HEK293 (cell line): ENCODE measurements at regions not wholly inside any gene's neighbourhood (a gene's known extent, or its start where the extent isn't known, plus 50 kb on each side); places are given as distances from the start of the nearest gene placed in this dataset.

Experiments
- ZBTB8A ChIP-seq: fragments of 450-650 bp; formaldehyde crosslinking; IDR thresholded peaks from 2 replicates; pipeline ENCODE4 v1.5.1; 2016; ENCODE audit warnings: missing biosample characterization, missing genetic modification characterization
- ZNF433 ChIP-seq: fragments of 450-650 bp; formaldehyde crosslinking; IDR thresholded peaks from 2 replicates; pipeline ENCODE4 v1.5.1; 2016; ENCODE audit warnings: missing biosample characterization, missing genetic modification characterization, low read depth
- ZNF548 ChIP-seq: fragments of 450-650 bp; formaldehyde crosslinking; IDR thresholded peaks from 2 replicates; pipeline ENCODE4 v1.5.1; 2016; ENCODE audit warnings: missing biosample characterization, missing genetic modification characterization
- ZNF561 ChIP-seq: fragments of 450-650 bp; IDR thresholded peaks from 2 replicates; pipeline ENCODE4 v1.5.1; 2018; ENCODE audit warnings: missing biosample characterization, missing genetic modification characterization, borderline replicate concordance
- ZNF664 ChIP-seq: fragments of 450-650 bp; formaldehyde crosslinking; IDR thresholded peaks from 2 replicates; pipeline ENCODE4 v1.5.1; 2016; ENCODE audit warnings: missing biosample characterization, missing genetic modification characterization
- ZNF707 ChIP-seq: fragments of 450-650 bp; formaldehyde crosslinking; IDR thresholded peaks from 2 replicates; pipeline ENCODE4 v1.5.1; 2016; ENCODE audit warnings: missing biosample characterization, missing genetic modification characterization
- TF ChIP-seq, protein P1 (sequence below): fragments of 450-650 bp; formaldehyde crosslinking; IDR thresholded peaks from 2 replicates; pipeline ENCODE4 v1.5.1; 2016; ENCODE audit warnings: missing biosample characterization, missing genetic modification characterization

DNA sequence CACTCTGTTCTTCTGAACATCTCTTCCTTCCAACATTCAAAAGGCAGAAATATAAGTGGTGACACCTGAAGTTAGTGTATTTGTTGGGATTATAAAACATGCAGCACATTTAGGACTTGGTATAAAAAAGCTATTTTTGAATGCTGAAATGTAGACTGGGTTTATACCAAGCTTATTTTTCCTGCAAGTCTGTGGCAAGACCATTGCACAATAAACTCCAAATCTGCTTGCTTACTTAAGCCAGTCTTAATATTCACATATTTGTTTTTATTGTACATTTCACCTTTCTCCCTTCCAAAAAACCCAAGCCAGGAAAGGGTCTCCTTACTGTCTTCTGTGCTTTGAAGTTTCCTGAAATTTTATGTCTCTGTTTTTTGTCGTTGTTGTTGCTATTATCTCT, 63.7 kb downstream of the FHIP1A start:
- TF ChIP-seq ZNF664 (tag by site-specific recombination) (no peak), ZNF707 (no peak), ZBTB8A (tag by site-specific recombination) (no peak), ZNF548 (no peak), ZNF561 (tag by site-specific recombination) (no peak), ZNF433 (tag by site-specific recombination) (no peak)
- TF ChIP-seq, protein P1, sequence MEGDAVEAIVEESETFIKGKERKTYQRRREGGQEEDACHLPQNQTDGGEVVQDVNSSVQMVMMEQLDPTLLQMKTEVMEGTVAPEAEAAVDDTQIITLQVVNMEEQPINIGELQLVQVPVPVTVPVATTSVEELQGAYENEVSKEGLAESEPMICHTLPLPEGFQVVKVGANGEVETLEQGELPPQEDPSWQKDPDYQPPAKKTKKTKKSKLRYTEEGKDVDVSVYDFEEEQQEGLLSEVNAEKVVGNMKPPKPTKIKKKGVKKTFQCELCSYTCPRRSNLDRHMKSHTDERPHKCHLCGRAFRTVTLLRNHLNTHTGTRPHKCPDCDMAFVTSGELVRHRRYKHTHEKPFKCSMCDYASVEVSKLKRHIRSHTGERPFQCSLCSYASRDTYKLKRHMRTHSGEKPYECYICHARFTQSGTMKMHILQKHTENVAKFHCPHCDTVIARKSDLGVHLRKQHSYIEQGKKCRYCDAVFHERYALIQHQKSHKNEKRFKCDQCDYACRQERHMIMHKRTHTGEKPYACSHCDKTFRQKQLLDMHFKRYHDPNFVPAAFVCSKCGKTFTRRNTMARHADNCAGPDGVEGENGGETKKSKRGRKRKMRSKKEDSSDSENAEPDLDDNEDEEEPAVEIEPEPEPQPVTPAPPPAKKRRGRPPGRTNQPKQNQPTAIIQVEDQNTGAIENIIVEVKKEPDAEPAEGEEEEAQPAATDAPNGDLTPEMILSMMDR (tag by site-specific recombination): no peak
